ENCODE measurements at regions not wholly inside any gene's neighbourhood (a gene's known extent, or its start where the extent isn't known, plus 50 kb on each side); places are given as distances from the start of the nearest gene placed in this dataset.

DNA sequence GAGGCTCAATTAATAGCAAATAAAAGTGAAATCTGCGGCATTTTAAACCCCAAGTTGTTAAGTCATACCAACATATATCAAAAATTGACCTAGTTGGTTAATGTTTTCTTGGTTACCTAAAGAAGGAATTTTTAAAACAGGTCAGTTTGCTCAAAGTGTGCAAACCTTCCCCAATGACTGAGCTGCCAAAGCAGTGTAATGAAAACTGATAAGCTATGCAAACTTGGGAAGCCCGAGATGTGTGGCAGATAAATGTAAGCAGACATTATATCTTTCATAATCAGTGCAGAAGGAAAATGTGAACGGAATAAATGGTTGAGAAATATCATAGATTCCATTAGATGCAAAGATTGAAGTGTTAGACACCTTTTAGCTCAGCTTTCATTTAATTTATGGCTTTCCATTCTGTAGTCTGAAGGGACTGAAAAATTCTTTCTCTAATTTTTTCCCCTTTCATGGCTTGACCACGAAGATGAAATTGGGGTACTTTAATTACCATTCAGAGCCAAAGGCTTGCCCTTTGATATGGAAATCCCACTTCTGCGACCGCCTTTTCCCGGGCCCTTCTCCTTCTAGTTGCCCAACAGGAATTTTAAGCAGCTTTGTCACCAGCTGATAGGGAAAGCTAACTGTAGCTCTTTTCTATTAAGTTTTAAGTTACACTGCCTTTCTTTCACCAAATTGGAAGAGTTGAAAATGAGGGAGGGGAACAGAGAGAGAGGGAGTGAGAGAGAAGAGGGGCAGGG is 306.6 kb upstream of the SOX5 start:
- TF ChIP-seq, protein P1, sequence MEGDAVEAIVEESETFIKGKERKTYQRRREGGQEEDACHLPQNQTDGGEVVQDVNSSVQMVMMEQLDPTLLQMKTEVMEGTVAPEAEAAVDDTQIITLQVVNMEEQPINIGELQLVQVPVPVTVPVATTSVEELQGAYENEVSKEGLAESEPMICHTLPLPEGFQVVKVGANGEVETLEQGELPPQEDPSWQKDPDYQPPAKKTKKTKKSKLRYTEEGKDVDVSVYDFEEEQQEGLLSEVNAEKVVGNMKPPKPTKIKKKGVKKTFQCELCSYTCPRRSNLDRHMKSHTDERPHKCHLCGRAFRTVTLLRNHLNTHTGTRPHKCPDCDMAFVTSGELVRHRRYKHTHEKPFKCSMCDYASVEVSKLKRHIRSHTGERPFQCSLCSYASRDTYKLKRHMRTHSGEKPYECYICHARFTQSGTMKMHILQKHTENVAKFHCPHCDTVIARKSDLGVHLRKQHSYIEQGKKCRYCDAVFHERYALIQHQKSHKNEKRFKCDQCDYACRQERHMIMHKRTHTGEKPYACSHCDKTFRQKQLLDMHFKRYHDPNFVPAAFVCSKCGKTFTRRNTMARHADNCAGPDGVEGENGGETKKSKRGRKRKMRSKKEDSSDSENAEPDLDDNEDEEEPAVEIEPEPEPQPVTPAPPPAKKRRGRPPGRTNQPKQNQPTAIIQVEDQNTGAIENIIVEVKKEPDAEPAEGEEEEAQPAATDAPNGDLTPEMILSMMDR (IDR thresholded peaks at IDR 0.05; ENCODE audit: low read depth, low read length) = no peak
- TF ChIP-seq EZH2phosphoT487 (IDR thresholded peaks at IDR 0.05; ENCODE audit: low read depth) = no peak

Measured in OCI-LY3 (cell line).